HFFc6 (cell line): ENCODE measurements at regions not wholly inside any gene's neighbourhood (a gene's known extent, or its start where the extent isn't known, plus 50 kb on each side); places are given as distances from the start of the nearest gene placed in this dataset.

Experiments
- DNase-seq: peaks from one replicate; pipeline ENCODE4 v3.0.0-alpha.2; 2018
- H3K27ac Mint-ChIP-seq: 2 replicates; pipeline ENCODE4 v1.8.0; 2020; ENCODE audit warnings: mild to moderate bottlenecking, mixed read lengths
- H3K27me3 Mint-ChIP-seq: 2 replicates; pipeline ENCODE4 v1.8.0; 2021; ENCODE audit warnings: mild to moderate bottlenecking, moderate library complexity, mixed read lengths; ENCODE audit not compliant: insufficient read depth
- H3K36me3 Mint-ChIP-seq: 2 replicates; pipeline ENCODE4 v1.8.0; 2021; ENCODE audit warnings: low read depth, mixed read lengths
- H3K4me1 Mint-ChIP-seq: 2 replicates; pipeline ENCODE4 v1.8.0; 2020; ENCODE audit warnings: low read depth, mixed read lengths
- H3K4me3 Mint-ChIP-seq: 2 replicates; pipeline ENCODE4 v1.8.0; 2020; ENCODE audit warnings: mild to moderate bottlenecking, moderate library complexity, mixed read lengths
- H3K9me3 Mint-ChIP-seq: 2 replicates; pipeline ENCODE4 v1.8.0; 2020; ENCODE audit warnings: mild to moderate bottlenecking, mixed read lengths
- TF ChIP-seq, protein P1 (sequence below): fragments of 200-600 bp; sonication (generic); IDR thresholded peaks from 2 replicates; pipeline ENCODE4 v1.5.0; 2021; ENCODE audit warnings: antibody characterized with exemption, mild to moderate bottlenecking

DNA sequence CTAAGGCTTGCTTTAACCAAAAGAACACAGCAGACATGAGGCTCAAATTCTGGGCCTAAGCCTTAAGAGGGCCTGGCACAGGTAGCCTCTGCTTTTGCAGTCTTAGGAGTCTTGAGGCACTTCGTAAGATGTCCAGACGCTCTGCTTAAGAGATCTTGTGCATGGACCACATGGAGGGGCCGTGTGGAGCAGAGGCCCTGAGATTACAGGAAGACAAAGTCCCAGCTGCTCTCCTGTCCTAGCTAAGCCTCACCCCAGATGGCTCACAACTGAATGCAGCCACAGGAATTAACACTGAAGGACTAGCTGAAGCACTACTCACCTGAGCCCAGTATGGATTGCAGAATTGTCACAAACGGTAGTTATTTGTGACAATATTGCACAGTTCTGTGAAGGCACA lies 446.0 kb downstream of the PDZRN4 start:
- Mint-ChIP-seq H3K27me3 (no peaks in the 10 kb centered on the region), H3K36me3 (no peaks in the 10 kb centered on the region), H3K27ac (no peak overlapping the region), H3K4me3 (no peak overlapping the region), H3K9me3 (peaks cover 18% of the 10 kb centered on the region), H3K4me1 (no peaks in the 10 kb centered on the region)
- no peak for DNase-seq
- TF ChIP-seq, protein P1, sequence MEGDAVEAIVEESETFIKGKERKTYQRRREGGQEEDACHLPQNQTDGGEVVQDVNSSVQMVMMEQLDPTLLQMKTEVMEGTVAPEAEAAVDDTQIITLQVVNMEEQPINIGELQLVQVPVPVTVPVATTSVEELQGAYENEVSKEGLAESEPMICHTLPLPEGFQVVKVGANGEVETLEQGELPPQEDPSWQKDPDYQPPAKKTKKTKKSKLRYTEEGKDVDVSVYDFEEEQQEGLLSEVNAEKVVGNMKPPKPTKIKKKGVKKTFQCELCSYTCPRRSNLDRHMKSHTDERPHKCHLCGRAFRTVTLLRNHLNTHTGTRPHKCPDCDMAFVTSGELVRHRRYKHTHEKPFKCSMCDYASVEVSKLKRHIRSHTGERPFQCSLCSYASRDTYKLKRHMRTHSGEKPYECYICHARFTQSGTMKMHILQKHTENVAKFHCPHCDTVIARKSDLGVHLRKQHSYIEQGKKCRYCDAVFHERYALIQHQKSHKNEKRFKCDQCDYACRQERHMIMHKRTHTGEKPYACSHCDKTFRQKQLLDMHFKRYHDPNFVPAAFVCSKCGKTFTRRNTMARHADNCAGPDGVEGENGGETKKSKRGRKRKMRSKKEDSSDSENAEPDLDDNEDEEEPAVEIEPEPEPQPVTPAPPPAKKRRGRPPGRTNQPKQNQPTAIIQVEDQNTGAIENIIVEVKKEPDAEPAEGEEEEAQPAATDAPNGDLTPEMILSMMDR: no peak

- peaks cover 23% of the 10 kb centered on the region for H3K9me3 Mint-ChIP-seq
- H3K27ac Mint-ChIP-seq: no peak overlapping the region
- TF ChIP-seq, protein P1: no peak
- no peak overlapping the region for H3K4me3 Mint-ChIP-seq
- no peaks in the 10 kb centered on the region for H3K4me1 Mint-ChIP-seq
- no peak for DNase-seq
- H3K27me3 Mint-ChIP-seq: no peaks in the 10 kb centered on the region; the same call in 1 of the 2 replicates
- H3K36me3 Mint-ChIP-seq: peaks cover 4% of the 10 kb centered on the region; the same call in 1 of the 2 replicates
Measured at GRCh38 chr12:41629611-41630010, 441.5 kb downstream of the PDZRN4 start.

DNA sequence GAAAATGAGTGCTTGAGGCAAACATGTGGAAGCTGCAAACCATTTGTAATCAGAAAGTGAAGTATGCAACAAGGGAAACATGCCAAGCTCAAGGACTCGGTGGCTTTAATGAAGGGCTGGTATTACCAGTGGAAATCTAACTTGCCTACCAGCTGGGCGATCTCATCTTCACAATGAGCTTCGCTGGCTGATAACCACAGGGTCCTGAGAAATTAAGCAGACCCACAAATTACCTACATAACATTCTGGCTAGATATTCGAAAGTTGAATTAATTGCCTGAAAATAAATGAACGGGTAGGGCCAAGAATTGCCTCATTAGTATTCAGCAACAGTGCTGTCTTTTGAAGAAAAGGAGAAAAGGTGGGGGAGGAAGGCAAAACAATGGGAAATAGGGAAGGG lies 439.4 kb downstream of the PDZRN4 start:
- DNase-seq: no peak
- H3K36me3 Mint-ChIP-seq: peaks cover 4% of the 10 kb centered on the region; the same call in 1 of the 2 replicates
- H3K4me1 Mint-ChIP-seq: no peaks in the 10 kb centered on the region
- TF ChIP-seq, protein P1: no peak
- no peaks in the 10 kb centered on the region; the same call in 1 of the 2 replicates for H3K27me3 Mint-ChIP-seq
- no peak overlapping the region for H3K27ac Mint-ChIP-seq
- H3K9me3 Mint-ChIP-seq: peaks cover 19% of the 10 kb centered on the region
- no peak overlapping the region for H3K4me3 Mint-ChIP-seq

DNA sequence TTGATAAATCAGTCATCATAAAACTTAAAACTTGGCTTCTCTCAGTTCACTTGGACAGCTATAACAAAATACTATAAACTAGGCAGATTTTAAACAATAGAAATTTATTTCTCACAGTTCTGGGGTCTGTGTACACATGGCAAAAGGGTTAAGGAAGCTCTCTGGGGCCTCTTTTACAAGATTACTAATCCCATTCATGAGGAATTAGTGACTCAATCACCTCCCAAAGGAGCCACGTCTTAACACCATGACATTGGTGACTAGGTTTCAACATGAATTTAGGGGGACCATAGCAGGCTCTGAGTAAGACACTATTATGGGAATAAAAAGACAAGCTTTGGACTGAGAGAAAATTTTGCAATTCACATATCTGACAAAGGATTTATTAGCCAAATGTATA lies 436.5 kb downstream of the PDZRN4 start:
- Mint-ChIP-seq H3K9me3 (peaks cover 12% of the 10 kb centered on the region), H3K4me3 (no peak overlapping the region), H3K36me3 (peaks cover 4% of the 10 kb centered on the region; the same call in 1 of the 2 replicates), H3K4me1 (no peaks in the 10 kb centered on the region), H3K27ac (no peak overlapping the region), H3K27me3 (no peaks in the 10 kb centered on the region; the same call in 1 of the 2 replicates)
- TF ChIP-seq, protein P1: no peak
- no peak for DNase-seq
